Astrocyte of the hippocampus (primary cell): ENCODE measurements at regions not wholly inside any gene's neighbourhood (a gene's known extent, or its start where the extent isn't known, plus 50 kb on each side); places are given as distances from the start of the nearest gene placed in this dataset.
A peak's percentile ranks its signal among the peaks of the same experiment; 100 is the strongest.
"Not testable (repeated sequence)": the region's sequence is repeated elsewhere in the genome, so short reads cannot be mapped to it uniquely, and the experiment has no call there.

Experiments
- DNase-seq: peaks from one replicate; pipeline ENCODE4 v3.0.0; 2011; ENCODE audit warnings: low read depth, low spot score

DNA sequence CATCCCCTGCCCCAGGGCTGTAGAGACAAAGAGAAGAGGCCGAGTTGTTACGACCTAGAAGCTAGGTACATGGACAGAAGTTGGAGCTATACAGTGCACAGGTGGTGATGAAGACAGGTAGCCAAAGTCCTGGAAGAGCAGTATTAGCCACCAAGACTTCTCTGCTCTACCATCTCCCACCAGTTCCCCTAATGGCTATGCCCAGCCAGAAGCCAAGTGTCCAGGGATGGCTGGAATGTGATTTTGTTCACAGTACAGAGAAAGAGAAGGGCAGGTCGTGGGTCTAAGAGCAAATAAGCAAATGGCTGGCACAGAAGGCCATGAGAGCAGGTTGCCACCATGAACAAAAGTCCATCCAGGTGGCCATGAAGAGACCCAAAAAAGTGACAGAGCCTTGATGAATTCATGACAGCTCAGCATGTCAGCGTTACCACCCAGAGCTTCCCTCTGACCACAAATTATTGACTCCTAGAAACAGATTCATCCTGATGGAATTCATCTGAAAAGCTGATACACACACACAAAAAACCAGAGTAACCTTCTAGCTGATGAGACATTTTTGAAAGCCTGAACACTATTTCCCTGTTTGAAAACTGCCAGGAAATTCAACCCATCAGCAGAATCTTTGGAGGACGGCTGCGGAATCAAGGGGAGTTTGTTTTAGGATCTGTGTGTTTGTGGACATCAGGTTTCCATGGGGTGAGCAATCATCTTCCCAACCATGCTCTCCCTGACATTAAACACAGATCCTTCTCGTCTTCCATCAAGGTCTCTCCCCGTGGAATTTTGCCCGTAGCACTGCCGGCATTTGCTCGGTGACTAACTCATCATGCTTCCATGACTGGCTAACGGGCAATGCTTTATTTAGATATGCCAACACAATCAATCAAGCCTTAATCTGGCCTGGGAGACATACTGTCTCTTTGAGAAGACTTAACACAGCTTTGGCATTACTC lies 906.7 kb upstream of the AUTS2 start:
- DNase-seq: peak; percentile 86

DNA sequence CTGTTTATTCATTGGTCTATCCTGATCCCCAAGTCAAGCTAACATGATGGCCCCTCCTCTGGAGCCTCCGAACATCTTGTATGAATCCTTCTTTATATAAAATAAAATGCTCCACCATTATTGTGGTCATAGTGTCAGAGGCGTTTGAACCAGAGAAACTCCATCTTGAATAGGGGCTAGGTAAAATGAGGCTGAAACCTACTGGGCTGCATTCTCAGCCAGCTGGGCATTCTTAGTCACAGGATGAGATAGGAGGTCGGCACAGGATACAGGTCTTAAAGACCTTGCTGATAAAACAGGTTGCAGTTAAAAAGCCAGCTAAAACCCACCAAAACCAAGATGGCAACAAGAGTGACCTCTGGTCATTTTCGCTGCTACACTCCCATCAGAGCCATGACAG lies 905.8 kb upstream of the AUTS2 start:
- DNase-seq: no peak

DNA sequence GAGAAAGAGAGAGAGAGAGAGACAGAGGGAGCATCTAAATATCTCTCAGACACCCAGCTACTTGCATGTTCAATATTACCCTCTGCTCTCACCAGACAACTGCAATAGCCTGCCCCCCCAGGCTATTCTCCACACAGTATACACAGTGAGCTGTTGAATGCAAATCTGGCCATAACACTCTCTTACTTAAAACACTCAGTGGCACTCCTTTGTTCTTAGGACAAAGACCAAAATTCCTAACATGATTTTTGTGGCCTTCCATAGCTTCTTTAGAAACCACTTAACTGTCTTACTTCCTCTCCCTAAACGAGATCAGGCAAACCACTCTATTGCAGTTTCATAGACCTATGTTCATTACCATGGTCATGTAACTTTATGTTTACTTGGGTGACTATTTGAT lies 903.6 kb upstream of the AUTS2 start:
- DNase-seq: peak; percentile 54

DNA sequence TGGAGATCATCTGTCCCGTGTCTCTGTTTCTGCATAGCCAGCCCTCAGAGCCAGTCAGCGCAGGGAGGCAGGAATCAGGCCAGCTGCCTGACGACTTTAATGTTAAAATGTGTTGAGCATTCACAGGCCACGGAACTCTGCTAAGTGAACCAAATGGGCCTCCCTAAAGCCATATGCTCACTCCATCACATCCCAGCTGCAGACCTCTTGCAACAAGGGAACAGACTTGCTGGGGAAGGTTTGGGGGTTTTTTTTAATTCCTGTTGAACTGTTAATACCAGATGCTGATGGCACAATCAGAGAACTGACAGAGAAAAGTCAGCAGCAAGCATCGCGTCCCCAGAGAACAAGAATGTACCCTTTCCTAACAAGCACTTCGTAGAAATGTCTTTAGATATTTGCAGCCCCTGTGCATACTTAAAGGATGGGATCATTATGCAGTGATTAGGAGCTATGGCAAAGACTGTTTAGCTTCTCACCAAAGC lies 900.4 kb upstream of the AUTS2 start:
- DNase-seq: peak; percentile 43

DNA sequence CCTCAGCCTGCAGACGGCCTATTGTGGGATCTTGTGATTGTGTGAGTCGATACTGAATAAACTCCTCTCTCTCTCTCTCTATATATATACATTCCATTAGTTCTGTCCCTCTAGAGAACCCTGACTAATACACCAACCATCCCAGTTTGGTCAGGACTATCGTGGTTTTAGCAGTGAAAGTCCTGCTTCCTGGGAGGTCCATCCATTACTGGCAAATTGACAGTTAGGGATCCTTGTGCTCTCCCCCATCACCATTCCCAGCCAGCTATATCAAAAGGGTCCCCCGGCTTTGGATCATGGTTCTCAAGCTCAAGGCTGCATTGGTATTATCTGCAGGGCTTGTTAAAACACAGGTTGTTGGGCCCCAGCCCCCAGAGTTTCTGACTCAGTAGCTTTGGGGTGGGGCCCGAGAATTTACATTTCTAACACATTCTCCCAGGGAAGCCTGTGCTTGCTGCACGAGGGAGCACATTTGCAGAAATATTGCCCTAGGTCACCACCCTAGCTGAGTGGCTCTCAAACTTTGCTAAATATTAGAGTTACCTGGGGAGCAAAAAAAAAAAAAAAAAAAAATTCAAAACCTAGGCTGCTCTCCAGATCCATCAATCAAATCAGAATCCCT lies 899.1 kb upstream of the AUTS2 start:
- peak; percentile 90 for DNase-seq

DNA sequence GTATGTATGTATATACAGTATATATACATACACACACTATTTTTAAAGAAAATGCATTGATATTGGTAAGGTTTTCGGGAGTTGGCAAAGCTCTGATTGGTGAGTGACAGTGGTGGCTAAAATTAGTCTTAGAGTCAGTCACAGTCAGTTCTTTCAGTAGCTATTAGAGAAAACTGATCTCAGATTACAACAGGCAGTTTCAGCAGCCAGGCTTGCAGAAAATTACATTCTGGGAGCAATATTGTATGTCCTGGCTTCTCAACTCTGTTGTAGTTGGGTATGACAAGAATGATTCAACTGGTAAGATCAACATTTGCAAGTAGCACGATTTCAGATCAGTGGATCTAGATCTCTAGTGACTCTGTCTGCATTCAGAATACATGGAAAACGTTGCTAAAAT lies 897.9 kb upstream of the AUTS2 start:
- DNase-seq: peak; percentile 48

DNA sequence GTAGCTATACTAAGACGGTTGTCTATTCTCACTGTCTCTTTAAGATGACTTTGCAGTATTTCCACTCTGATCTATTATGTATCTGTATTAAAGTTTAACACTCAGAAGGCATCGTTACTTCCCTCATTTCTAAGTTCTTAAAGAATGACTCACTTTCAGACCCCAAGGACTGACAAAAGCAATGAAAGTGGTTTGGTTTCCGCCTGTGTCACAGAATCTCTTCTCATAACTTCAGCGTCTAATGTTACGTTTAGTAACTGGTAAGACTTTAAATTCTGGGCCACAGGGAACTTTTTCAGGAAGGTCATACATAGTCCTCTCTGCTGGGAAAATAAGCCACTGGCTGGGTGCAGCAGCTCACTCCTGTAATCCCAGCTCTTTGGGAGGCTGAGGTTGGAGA lies 892.0 kb upstream of the AUTS2 start:
- DNase-seq: peak; percentile 89

DNA sequence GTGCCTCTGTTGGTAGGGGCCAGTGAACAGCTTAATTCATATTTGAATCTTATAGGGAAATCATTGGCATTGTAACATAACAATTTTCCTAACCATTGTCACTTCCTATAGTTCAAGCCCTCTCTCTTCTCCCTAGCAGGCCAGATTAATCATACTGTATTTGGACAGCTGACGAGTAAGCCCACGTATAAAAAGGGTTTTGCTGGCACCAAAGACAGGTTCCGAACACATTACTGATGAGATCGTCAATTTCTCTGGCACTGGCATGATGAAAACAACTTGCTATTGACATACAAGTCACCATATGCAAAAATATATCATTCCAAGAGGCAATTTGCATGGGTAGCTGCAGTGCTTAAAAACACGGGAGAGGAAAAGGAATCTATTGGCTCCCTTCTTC lies 891.1 kb upstream of the AUTS2 start:
- peak; percentile 14 for DNase-seq

DNA sequence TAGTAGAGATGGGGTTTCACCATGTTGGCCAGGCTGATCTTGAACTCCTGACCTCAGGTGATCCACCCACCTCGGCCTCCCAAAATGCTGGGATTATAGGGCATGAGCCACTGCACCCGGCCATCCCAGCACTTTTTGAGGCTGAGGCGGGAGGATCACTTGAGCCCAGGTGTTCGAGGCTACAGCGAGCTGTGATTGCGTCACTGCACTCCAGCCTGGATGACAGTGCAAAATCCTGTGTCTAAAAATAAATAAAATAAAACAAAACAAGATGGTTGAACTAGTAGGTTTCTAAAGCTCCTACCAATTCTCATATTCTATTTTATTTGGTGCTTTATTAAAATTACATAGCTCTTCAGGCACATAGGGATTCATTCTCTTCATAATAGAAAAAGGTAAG lies 890.3 kb upstream of the AUTS2 start:
- DNase-seq: no peak

DNA sequence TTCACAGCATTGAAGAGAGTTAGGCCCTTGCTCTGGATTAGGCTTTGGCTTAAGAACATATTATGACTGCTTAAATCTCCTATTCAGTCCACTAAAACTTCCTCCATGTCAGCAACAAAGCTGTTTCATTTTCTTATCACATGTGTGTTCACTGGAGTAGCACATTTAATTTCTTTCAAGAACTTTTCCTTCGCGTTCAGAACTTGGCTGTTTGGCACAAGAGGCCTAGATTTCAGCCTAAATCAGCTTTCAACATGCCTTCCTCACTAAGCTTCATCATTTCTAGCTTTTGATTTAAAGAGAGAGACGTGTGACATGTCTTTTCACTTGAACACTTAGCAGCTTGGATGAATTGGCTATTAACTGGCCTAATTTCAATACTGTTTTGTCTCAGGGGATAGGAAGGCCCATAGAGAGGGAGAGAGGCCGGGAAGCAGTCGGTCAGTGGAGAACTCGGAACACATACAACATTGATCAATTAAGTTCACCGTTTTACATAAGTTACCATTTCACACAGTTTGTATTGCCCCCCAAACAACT lies 885.2 kb upstream of the AUTS2 start:
- no peak for DNase-seq

DNA sequence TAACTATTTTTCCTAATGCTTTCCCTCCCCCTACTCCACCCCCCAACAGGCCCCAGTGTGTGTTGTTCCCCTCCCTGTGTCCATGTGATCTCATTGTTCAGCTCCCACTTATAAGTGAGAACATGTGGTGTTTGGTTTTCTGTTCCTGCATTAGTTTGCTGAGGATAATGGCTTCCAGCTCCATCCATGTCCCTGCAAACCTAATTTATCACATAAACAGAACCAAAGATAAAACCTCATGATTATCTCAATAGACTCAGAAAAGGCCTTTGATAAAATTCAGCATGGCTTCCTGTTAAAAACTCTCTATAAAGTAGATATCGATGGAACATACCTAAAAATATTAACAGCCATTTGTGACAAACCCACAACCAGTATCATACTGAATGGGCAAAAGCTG lies 884.1 kb upstream of the AUTS2 start:
- DNase-seq: not testable (repeated sequence)

DNA sequence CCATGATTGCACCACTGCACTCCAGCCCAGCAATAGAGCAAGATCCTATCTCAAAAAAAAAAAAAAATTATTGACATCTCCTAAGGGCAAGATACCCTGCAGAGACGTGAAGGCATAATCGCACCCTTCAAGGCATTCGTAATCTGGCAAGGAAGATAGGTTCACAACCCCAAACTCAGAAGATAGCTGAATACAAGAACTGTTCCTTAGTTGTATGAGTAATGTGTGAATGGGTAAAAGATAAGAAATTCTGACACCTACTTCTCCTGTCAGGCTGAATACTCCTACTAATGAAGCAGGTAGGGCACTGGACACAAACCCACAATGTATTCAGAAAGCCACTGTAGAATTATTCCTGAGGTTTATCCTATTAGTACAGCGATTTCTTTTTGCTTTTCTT lies 882.4 kb upstream of the AUTS2 start:
- no peak for DNase-seq

DNA sequence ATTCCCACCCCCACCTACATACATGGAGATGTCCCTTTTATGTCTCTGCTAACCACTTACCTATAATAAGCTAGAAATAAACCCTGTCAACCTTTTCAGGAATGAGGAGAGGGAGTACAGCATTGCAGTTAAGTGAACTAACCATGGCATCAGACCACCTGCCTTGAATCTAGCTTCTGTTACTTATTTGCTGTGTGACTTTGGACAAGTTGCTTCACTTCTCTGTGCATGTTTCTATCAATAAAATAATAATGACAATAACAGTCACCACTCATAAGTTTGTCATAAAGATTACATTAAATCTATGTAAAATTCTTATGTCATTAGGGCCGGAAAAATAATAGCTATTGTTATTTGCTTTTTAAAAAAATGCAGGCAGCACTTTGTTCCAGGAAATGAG lies 881.1 kb upstream of the AUTS2 start:
- DNase-seq: no peak

DNA sequence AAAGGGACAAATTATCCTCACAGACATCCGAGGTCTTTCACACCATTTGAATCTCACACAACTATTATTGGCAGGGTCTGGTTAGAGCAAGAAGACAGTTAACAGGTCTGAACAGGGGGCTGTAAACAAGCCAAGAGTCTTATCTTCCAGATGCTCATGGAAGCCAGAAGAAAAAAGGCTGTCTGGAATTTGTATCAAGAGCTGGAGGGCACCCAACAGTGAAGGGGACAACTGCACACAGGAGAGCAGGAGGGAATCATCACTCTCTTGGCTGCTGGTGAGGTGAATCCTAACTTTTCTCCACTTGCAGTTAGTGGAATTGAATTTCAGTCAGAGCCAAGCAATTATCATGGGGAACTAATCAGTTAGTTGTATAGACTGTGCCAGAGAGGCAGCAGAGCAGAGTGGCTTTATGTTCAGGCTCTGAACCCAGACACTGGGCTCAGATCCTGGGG lies 880.2 kb upstream of the AUTS2 start:
- DNase-seq: no peak

DNA sequence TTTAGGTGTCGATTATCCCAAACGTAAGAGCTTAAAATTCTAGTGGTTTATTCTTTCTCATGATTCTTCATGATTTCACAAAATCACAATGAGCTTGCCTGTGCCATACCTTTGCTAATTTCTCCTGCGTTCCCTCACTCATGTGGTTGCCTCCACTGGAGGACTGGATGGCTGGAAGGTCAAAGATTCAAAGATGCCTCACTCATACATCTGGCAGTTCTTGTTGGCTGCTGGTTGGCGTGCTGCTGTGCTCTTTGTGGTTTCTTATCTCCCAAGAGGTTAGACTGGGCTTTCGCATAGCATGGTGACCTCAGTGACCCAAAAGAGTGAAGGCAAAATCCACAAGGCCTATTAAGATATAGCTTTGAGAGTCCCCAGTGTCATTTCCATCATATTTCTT lies 877.6 kb upstream of the AUTS2 start:
- DNase-seq: peak; percentile 42

DNA sequence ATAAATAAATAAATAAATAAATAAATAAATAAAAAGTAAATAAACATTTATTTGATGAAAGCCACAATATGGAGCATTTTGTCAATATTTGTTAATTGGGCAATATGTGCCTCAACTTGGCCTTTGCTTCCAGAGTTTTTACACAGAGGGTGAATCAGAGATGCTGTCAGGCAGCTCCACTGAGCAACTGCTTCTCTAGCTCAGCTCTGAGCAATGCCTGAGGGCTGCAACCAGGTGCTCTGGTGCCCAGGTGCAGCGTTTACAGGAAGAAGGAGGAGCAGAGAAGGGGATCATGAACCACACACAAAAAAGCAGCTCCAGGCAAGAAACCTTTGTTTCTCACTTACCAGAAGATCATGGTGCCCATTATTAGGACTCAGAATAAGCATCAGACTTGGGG lies 876.2 kb upstream of the AUTS2 start:
- no peak for DNase-seq

DNA sequence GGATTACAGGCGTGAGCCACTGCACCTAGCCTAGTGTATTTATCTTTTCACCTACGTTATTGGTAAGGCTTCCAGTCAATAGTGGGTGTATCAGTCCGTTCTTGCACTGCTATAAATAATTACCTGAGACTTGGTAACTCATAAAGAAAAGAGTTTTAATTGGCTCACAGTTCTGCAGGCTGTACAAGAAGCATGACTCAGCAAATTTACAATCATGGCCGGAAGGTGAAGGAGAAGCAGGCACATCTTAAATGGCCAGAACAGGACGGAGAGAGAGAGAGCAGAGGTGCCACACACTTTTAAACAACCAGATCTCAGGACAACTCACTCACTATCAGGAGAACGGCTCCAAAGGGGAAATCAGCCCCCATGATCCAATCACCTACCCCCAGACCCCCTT lies 873.3 kb upstream of the AUTS2 start:
- DNase-seq: no peak

DNA sequence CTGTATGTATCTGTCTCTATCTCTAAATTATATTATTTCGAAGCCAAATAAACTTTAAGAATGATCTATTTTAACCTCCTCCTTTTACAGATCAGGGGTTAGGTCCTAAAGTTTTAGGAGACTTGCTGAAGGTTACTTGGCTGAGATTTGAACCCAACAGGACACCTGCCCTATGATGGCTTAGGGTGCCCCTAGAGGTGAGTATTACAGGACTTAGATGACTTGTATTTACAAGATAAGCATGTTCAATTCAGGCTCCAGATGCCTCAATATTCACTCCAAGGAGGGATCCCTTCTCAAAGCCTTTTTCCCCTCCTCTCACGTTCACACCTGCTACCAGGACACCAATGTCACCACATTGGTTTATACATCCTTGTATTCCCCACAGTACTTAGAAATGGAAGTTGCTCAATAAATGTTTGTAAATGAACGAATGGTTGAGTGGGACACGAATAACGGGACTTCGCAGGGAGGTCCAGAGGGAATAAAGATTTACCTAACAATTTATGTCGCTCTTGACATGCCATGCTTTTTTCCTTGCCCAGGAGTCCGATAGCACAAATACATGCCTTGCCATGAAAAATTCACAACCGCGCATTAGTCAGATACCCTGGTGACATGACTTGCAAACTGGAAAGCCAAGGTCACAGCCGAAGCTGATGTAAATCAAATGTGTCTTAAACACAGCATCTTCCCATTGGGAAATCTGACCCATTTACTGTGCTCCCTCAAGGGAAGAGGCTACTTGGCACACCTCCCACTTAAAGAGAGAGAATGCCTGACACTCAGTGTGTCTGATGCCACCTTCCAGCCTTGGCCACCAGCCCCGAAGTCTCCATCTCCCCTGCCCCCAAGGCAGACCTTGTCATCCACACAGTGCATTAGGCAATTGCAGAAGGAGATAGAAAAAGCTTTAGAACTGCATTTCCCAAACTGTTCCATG lies 872.2 kb upstream of the AUTS2 start:
- no peak for DNase-seq

DNA sequence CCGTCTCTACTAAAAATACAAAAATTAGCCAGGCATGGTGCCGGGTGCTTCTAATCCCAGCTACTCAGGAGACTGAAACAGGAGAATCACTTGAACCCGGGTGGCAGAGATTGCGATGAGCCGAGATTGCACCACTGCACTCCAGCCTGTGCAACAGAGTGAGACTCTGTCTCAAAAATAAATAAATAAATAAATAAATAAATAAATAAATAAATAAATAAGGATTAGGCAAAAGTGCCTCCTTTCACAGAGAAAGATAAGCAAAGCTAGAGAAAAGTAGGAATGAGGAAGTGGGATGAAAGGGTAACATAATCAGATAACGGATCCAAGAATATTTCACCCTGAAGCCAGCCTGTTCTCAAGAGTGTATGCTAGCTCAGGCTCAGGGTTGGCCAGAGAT lies 869.6 kb upstream of the AUTS2 start:
- not testable (repeated sequence) for DNase-seq

DNA sequence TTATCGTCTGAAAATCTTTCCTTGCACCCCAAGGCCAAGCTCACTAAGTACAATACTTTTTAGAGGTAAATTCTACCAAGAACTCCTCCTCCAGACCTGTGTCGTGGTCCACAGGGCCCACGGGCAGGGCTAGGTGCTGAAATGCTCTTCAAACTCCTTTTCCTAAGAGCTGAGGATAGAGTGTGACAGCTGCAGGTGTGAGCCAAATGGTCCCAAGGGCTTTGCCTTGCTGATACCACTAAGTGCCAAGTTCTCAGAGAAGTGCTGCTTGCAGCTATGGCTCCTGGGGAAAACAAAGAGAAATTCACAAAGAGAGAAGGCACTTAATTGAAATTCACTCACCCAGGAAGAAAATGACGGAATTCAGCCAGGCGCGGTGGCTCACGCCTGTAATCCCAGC lies 868.9 kb upstream of the AUTS2 start:
- DNase-seq: no peak

DNA sequence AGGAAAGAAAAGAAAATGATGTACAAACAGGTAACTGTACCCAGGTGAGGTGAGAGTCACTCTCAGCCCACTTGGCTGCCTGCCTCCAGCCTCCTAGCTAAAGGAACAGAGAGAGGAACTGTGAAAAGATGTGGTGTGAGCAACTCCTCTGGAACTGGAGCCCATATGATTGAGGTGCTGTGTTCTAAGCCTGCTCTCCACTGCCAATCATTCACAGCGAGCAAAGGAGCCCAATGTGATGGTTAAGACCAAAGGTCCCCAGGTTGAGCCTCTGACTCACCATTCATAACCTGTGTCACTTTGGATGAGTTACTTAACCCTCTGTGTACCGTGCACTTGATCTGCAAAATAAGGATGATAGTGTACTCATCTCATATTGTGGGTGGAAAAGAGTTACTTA lies 868.1 kb upstream of the AUTS2 start:
- DNase-seq: no peak

DNA sequence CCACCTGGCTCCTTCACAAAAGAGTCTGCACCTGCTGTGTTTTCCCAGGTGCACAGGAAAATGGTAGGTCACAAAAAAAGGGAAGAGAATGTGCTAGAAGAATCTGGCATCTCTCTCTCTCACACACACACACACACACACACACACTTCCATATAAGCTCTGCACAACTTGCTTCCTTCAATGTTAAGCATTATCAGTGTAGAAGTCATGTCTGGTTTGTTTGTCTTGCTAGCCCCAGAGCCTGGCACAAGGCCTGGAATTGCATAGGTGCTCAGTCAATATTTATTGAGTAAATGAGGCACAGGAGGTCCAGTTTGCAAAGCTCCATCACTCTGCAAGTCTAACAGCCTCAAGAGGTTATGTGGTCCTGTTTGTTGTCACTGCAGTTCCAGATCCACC lies 867.3 kb upstream of the AUTS2 start:
- DNase-seq: peak; percentile 21
